ENCODE measurements at regions not wholly inside any gene's neighbourhood (a gene's known extent, or its start where the extent isn't known, plus 50 kb on each side); places are given as distances from the start of the nearest gene placed in this dataset.

DNA sequence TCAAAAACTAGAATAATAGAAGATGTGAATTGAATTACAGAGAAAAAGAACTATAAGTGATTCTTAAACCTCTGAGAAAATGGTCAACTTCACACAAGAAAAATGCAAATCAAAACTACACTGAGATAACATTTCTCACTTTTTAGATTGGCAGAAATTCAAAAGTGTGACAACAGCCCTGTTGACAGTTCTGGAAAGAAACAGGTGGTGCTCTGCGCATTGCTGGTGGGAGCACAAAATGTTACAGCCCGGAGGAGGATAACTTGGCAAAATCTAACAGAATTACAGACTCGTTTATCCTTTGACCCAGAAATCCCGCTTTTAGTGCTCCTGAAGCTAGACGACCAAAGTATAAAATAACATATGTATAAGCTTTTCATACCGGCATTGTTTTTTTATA is 222.5 kb upstream of the CNTN1 start:
- Mint-ChIP-seq H3K4me3 (no peak overlapping the region), H3K9me3 (no peaks in the 10 kb centered on the region), H3K4me1 (peaks cover 24% of the 10 kb centered on the region), H3K27me3 (ENCODE audit: low read depth) (no peaks in the 10 kb centered on the region), H3K27ac (no peak overlapping the region), H3K36me3 (no peaks in the 10 kb centered on the region)
- TF ChIP-seq IRF2 (CRISPR knock-in tag; IDR thresholded peaks at IDR 0.05; ENCODE audit: borderline replicate concordance, low read depth) = no peak
- no peak for TF ChIP-seq ATF3 (CRISPR knock-in tag; conservative IDR thresholded peaks at IDR 0.05)
- no peak for TF ChIP-seq ATF1 (CRISPR knock-in tag; IDR thresholded peaks at IDR 0.05)
- ChIA-PET POLR2A (no interaction called here), CTCF (no interaction called here)
- no peak for DNase-seq (ENCODE audit: low spot score)
- no peak for ATAC-seq

GRCh38 chr12:40473962-40474361 is 218.3 kb upstream of the CNTN1 start:
- ATAC-seq (peak; percentile 55), DNase-seq (ENCODE audit: low spot score) (no peak)
- Mint-ChIP-seq H3K9me3 (peaks cover 5% of the 10 kb centered on the region), H3K4me3 (no peak overlapping the region), H3K27me3 (ENCODE audit: low read depth) (no peaks in the 10 kb centered on the region), H3K4me1 (peaks cover 40% of the 10 kb centered on the region), H3K36me3 (peaks cover 4% of the 10 kb centered on the region), H3K27ac (no peak overlapping the region)
- CTCF ChIA-PET = no interaction called here
- TF ChIP-seq, protein P1, sequence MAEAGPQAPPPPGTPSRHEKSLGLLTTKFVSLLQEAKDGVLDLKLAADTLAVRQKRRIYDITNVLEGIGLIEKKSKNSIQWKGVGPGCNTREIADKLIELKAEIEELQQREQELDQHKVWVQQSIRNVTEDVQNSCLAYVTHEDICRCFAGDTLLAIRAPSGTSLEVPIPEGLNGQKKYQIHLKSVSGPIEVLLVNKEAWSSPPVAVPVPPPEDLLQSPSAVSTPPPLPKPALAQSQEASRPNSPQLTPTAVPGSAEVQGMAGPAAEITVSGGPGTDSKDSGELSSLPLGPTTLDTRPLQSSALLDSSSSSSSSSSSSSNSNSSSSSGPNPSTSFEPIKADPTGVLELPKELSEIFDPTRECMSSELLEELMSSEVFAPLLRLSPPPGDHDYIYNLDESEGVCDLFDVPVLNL (CRISPR knock-in tag; IDR thresholded peaks at IDR 0.05; ENCODE audit: borderline replicate concordance, low read depth) = no peak
- TF ChIP-seq OVOL2 (CRISPR knock-in tag; IDR thresholded peaks at IDR 0.05; ENCODE audit: borderline replicate concordance) = no peak
- TF ChIP-seq ATF3 (CRISPR knock-in tag; conservative IDR thresholded peaks at IDR 0.05) = no peak
- no peak for TF ChIP-seq SOX15 (CRISPR knock-in tag; IDR thresholded peaks at IDR 0.05)
- no peak for TF ChIP-seq USF2 (CRISPR knock-in tag; IDR thresholded peaks at IDR 0.05)
- TF ChIP-seq, protein P2, sequence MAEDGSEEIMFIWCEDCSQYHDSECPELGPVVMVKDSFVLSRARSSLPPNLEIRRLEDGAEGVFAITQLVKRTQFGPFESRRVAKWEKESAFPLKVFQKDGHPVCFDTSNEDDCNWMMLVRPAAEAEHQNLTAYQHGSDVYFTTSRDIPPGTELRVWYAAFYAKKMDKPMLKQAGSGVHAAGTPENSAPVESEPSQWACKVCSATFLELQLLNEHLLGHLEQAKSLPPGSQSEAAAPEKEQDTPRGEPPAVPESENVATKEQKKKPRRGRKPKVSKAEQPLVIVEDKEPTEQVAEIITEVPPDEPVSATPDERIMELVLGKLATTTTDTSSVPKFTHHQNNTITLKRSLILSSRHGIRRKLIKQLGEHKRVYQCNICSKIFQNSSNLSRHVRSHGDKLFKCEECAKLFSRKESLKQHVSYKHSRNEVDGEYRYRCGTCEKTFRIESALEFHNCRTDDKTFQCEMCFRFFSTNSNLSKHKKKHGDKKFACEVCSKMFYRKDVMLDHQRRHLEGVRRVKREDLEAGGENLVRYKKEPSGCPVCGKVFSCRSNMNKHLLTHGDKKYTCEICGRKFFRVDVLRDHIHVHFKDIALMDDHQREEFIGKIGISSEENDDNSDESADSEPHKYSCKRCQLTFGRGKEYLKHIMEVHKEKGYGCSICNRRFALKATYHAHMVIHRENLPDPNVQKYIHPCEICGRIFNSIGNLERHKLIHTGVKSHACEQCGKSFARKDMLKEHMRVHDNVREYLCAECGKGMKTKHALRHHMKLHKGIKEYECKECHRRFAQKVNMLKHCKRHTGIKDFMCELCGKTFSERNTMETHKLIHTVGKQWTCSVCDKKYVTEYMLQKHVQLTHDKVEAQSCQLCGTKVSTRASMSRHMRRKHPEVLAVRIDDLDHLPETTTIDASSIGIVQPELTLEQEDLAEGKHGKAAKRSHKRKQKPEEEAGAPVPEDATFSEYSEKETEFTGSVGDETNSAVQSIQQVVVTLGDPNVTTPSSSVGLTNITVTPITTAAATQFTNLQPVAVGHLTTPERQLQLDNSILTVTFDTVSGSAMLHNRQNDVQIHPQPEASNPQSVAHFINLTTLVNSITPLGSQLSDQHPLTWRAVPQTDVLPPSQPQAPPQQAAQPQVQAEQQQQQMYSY (CRISPR knock-in tag; IDR thresholded peaks at IDR 0.05) = no peak
- TF ChIP-seq RELA (CRISPR knock-in tag; IDR thresholded peaks at IDR 0.05; ENCODE audit: borderline replicate concordance) = no peak
- TF ChIP-seq FOXP1 (CRISPR knock-in tag; IDR thresholded peaks at IDR 0.05; ENCODE audit: borderline replicate concordance) = no peak
- TF ChIP-seq NR1H2 (CRISPR knock-in tag; IDR thresholded peaks at IDR 0.05) = no peak
- TF ChIP-seq ZNF121 (CRISPR knock-in tag; IDR thresholded peaks at IDR 0.05) = no peak
- no peak for TF ChIP-seq GTF2I (CRISPR knock-in tag; conservative IDR thresholded peaks at IDR 0.05)
- TF ChIP-seq TEAD4 (CRISPR knock-in tag; IDR thresholded peaks at IDR 0.05) = no peak
- no peak for TF ChIP-seq ZNF425 (CRISPR knock-in tag; conservative IDR thresholded peaks at IDR 0.05)
- TF ChIP-seq ATF1 (CRISPR knock-in tag; IDR thresholded peaks at IDR 0.05) = no peak
- no peak for TF ChIP-seq NFYB (CRISPR knock-in tag; conservative IDR thresholded peaks at IDR 0.05; ENCODE audit: low read depth)
- no peak for TF ChIP-seq NR2C2 (CRISPR knock-in tag; IDR thresholded peaks at IDR 0.05)
- no peak for TF ChIP-seq ZNF416 (CRISPR knock-in tag; IDR thresholded peaks at IDR 0.05)
- no peak for TF ChIP-seq MYBL2 (CRISPR knock-in tag; IDR thresholded peaks at IDR 0.05)
- POLR2A ChIA-PET = no interaction called here
